Hindlimb muscle (tissue), 1 donor: ENCODE measurements at regions not wholly inside any gene's neighbourhood (a gene's known extent, or its start where the extent isn't known, plus 50 kb on each side); places are given as distances from the start of the nearest gene placed in this dataset.

Experiments used
- DNase-seq: peaks from one replicate; pipeline ENCODE4 v3.0.0-alpha.2; 2013

GRCh38 chr4:13248621-13249298 lies 235.4 kb downstream of the RAB28 start:
- DNase-seq = no peak

- no peak for DNase-seq
Measured at GRCh38 chr4:13246107-13246506, 238.0 kb downstream of the RAB28 start.

GRCh38 chr4:13244444-13244843 lies 239.7 kb downstream of the RAB28 start:
- no peak for DNase-seq

GRCh38 chr4:13243152-13243551 lies 241.0 kb downstream of the RAB28 start:
- DNase-seq = no peak

- DNase-seq = no peak
Measured at GRCh38 chr4:13240066-13240465, 244.1 kb downstream of the RAB28 start.

- DNase-seq = no peak
Measured at GRCh38 chr4:13238936-13239335, 245.2 kb downstream of the RAB28 start.

- DNase-seq = no peak
Measured at GRCh38 chr4:13236485-13236884, 247.7 kb downstream of the RAB28 start.

- no peak for DNase-seq
Measured at GRCh38 chr4:13233755-13234154, 250.4 kb downstream of the RAB28 start.

GRCh38 chr4:13219971-13220370 lies 264.2 kb downstream of the RAB28 start:
- no peak for DNase-seq

- peak; percentile 52 for DNase-seq
Measured at GRCh38 chr4:13218326-13218958, 265.7 kb downstream of the RAB28 start.

- DNase-seq = no peak
Measured at GRCh38 chr4:13215560-13215959, 268.6 kb downstream of the RAB28 start.

- no peak for DNase-seq
Measured at GRCh38 chr4:13212936-13213335, 271.2 kb downstream of the RAB28 start.

GRCh38 chr4:13209600-13209999 lies 274.5 kb downstream of the RAB28 start:
- no peak for DNase-seq

GRCh38 chr4:13208558-13209193 lies 275.5 kb downstream of the RAB28 start:
- no peak for DNase-seq

GRCh38 chr4:13207226-13207625 lies 276.9 kb downstream of the RAB28 start:
- no peak for DNase-seq

- no peak for DNase-seq
Measured at GRCh38 chr4:13203101-13203500, 281.0 kb downstream of the RAB28 start.

GRCh38 chr4:13202701-13203100 lies 281.4 kb downstream of the RAB28 start:
- DNase-seq = peak; percentile 24

- DNase-seq = no peak
Measured at GRCh38 chr4:13201241-13201640, 282.9 kb downstream of the RAB28 start.

GRCh38 chr4:13196721-13197120 lies 287.4 kb downstream of the RAB28 start:
- DNase-seq = no peak

- DNase-seq = no peak
Measured at GRCh38 chr4:13193662-13194061, 290.5 kb downstream of the RAB28 start.

GRCh38 chr4:13190093-13190721 lies 293.9 kb downstream of the RAB28 start:
- DNase-seq = no peak

- no peak for DNase-seq
Measured at GRCh38 chr4:13184199-13184598, 299.9 kb downstream of the RAB28 start.

- no peak for DNase-seq
Measured at GRCh38 chr4:13182133-13182532, 302.0 kb downstream of the RAB28 start.

GRCh38 chr4:13181681-13182080 lies 302.5 kb downstream of the RAB28 start:
- DNase-seq = no peak
